ENCODE measurements at regions not wholly inside any gene's neighbourhood (a gene's known extent, or its start where the extent isn't known, plus 50 kb on each side); places are given as distances from the start of the nearest gene placed in this dataset.

DNA sequence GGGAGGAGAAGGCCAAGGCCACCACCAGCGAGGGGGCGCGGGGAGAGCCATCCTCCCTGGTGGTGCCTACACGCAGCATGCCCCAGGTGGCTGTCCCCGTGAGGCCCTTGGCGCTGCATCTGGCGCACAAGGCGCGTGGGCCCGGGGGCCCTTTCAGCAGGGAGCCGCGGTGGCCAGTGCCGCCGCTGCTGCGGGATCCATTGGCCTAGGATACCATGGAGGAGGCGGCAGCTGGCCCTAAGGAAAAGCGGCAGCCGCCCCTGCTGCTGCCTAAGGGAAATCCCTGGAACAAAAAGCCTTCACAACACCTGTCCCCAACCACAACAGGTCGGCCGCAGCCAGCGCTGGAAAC lies 1059.6 kb downstream of the TECRL start:
- TF ChIP-seq CTCF (conservative IDR thresholded peaks at IDR 0.05; ENCODE audit: low read length) (no peak), EZH2phosphoT487 (IDR thresholded peaks at IDR 0.05; ENCODE audit: borderline replicate concordance, low read depth, low read length) (no peak)

Data from OCI-LY7 (cell line).